IMR-90 (cell line): ENCODE measurements at regions not wholly inside any gene's neighbourhood (a gene's known extent, or its start where the extent isn't known, plus 50 kb on each side); places are given as distances from the start of the nearest gene placed in this dataset.

ENCODE experiments used
- RCOR1 ChIP-seq: IDR thresholded peaks from 2 replicates; pipeline ENCODE4 v1.6.1; 2012; ENCODE audit warnings: mild to moderate bottlenecking, low read length, improper control_type of control experiment; ENCODE audit not compliant: insufficient replicate concordance
- TF ChIP-seq, protein P1 (sequence below): conservative IDR thresholded peaks from 2 replicates; pipeline ENCODE4 v1.5.1; 2012; ENCODE audit warnings: mild to moderate bottlenecking, low read depth, low read length, improper control_type of control experiment

DNA sequence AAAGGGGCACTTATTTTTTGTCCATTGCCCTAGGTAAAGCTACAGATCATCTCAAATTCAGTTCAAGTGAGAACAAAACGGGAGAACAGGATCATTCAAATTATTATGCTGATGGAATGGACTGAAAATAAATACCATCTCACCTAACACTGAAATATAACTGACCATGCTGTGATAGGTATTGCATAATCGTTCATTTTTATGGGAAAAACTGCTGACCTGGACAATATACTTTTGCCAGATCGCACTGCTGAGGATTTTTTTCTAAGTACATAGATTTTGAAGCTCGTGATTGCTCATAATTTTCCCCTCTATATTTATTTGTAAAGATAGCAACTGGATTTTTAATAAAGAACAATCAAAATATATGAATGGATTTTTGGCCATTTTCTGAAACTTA is 636.6 kb upstream of the NEGR1 start:
- TF ChIP-seq, protein P1, sequence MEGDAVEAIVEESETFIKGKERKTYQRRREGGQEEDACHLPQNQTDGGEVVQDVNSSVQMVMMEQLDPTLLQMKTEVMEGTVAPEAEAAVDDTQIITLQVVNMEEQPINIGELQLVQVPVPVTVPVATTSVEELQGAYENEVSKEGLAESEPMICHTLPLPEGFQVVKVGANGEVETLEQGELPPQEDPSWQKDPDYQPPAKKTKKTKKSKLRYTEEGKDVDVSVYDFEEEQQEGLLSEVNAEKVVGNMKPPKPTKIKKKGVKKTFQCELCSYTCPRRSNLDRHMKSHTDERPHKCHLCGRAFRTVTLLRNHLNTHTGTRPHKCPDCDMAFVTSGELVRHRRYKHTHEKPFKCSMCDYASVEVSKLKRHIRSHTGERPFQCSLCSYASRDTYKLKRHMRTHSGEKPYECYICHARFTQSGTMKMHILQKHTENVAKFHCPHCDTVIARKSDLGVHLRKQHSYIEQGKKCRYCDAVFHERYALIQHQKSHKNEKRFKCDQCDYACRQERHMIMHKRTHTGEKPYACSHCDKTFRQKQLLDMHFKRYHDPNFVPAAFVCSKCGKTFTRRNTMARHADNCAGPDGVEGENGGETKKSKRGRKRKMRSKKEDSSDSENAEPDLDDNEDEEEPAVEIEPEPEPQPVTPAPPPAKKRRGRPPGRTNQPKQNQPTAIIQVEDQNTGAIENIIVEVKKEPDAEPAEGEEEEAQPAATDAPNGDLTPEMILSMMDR: no peak
- no peak for TF ChIP-seq RCOR1
